ENCODE measurements at regions not wholly inside any gene's neighbourhood (a gene's known extent, or its start where the extent isn't known, plus 50 kb on each side); places are given as distances from the start of the nearest gene placed in this dataset.

GRCh38 chr11:98143661-98144060 lies 877.1 kb upstream of the CNTN5 start:
- H4K20me1 ChIP-seq (ENCODE audit: control insufficient read depth, insufficient read depth) = no peaks in the 10 kb centered on the region
- ChIA-PET CTCF (no interaction called here), SMC1A (ENCODE audit: uncharacterized antibody, unreplicated experiment) (interaction anchor here (1.4 kb wide), 1 partner anchor 11 kb away, joined by 3 read pairs; no protein-coding TSS in a partner anchor), POLR2A (no interaction called here), RAD21 (ENCODE audit: unreplicated experiment) (no interaction called here)
- no peak overlapping the region for H3K4me3 ChIP-seq
- DNase-seq (ENCODE audit: low read depth, low spot score) = no peak
- FAIRE-seq = no peak
- BruUV-seq (replicated peaks) = no TSS peak
- no peaks in the 10 kb centered on the region for H3K27me3 ChIP-seq (replicated peaks in 1 of 2; ENCODE audit: control insufficient read depth in 2 of 2, insufficient read depth in 2 of 2, low read length in 1 of 2)
- intact Hi-C loops (cut with micrococcal nuclease; ENCODE audit: unreplicated experiment) = no loop called here
- no peak overlapping the region for H3K27ac ChIP-seq (ENCODE audit: control insufficient read depth, insufficient read depth)
- no peaks in the 10 kb centered on the region for H3K9me3 ChIP-seq (replicated peaks; ENCODE audit: control insufficient read depth, insufficient read depth, low read length)
- H3K36me3 ChIP-seq (ENCODE audit: control insufficient read depth in 2 of 2, insufficient read depth in 2 of 2, low read length in 1 of 2) = no peaks in the 10 kb centered on the region
- no peak for ATAC-seq
- no peak overlapping the region for H2AFZ ChIP-seq (ENCODE audit: control insufficient read depth, low read depth, low read length)
- no peaks in the 10 kb centered on the region for H3K4me1 ChIP-seq (ENCODE audit: control insufficient read depth, insufficient read depth, low read length)
- no peak overlapping the region for H3K9ac ChIP-seq (ENCODE audit: control insufficient read depth, insufficient read depth, low read length)
- in situ Hi-C loops (cut with MboI) = no loop called here
- no peak overlapping the region for H3K4me2 ChIP-seq (ENCODE audit: control insufficient read depth, insufficient read depth)
- H3K79me2 ChIP-seq (ENCODE audit: control insufficient read depth, insufficient read depth, low read length) = no peaks in the 10 kb centered on the region
- TF ChIP-seq E2F4 (IDR thresholded peaks at IDR 0.05; ENCODE audit: low read depth, low read length) = no peak
- no peak for TF ChIP-seq ZBTB4 (CRISPR knock-in tag; IDR thresholded peaks at IDR 0.05)
- no peak for TF ChIP-seq BCL11A (IDR thresholded peaks at IDR 0.05; ENCODE audit: low read depth, low read length)
- TF ChIP-seq PBX3 (IDR thresholded peaks at IDR 0.05; ENCODE audit: insufficient replicate concordance, low read depth, low read length) = no peak
- TF ChIP-seq RAD51 (IDR thresholded peaks at IDR 0.05) = no peak
- TF ChIP-seq ZBTB11 (CRISPR knock-in tag; IDR thresholded peaks at IDR 0.05) = no peak
- no peak for TF ChIP-seq CTCF (IDR thresholded peaks at IDR 0.05 in 2 of 3, conservative IDR thresholded peaks at IDR 0.05 in 1 of 3; ENCODE audit: control insufficient read depth in 2 of 3, extremely low read depth in 1 of 3, insufficient read depth in 1 of 3, low read depth in 3 of 3, low read length in 3 of 3)
- TF ChIP-seq GABPA (IDR thresholded peaks at IDR 0.05; ENCODE audit: low read depth) = no peak
- TF ChIP-seq SUZ12 (IDR thresholded peaks at IDR 0.05; ENCODE audit: unreplicated experiment) = no peak
- no peak for TF ChIP-seq SIX5 (IDR thresholded peaks at IDR 0.05; ENCODE audit: low read depth, low read length, severe bottlenecking)
- TF ChIP-seq GATAD2B (conservative IDR thresholded peaks at IDR 0.05; ENCODE audit: low read depth) = no peak

All from GM12878 (cell line).